HG03039 (cell line): ENCODE measurements at regions not wholly inside any gene's neighbourhood (a gene's known extent, or its start where the extent isn't known, plus 50 kb on each side); places are given as distances from the start of the nearest gene placed in this dataset.

Experiments used
- ATAC-seq: cut with Tn5 transposase; IDR thresholded peaks from one replicate; pipeline ENCODE4 v1.9.1; 2021; ENCODE audit warnings: mild to moderate bottlenecking, moderate library complexity; ENCODE audit not compliant: unreplicated experiment

DNA sequence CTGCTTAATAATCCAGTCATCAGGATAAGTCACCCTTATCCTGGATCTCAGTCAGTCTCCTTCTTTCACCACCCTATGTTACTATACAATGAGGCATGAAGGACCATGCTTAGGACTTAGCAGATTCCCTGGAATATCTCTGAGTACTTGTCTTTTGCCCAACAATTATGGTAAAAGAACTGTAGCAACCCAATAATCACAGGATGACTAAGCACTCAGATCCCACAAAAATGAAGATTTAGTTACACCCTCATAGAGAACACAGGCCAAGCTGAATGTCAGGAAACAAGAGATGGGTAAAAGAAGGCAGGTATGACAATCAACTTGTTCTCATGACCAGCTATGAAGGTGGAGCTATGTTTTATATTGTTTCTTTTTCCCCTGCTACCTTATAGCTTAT is 91.4 kb downstream of the EDN1 start:
- no peak for ATAC-seq

DNA sequence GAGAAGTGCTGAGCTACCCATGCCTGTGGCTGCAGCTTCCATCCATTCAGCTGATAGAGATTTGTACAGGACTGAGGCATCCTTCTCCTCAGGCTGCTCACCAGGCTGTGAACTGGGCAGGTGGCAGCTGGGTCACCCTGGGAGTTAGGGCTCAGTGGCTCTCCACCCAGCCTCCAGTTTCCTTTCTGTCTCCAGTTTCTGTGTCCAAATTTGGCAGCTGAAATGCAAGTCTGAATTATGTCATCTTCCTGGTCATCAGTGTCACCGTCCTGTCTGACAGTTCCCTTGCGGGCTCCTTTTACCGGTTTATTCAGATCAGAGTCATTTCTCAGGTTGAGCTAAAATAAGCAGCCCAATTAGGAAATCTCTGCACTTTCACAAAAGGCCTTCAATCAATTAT is 93.3 kb downstream of the EDN1 start:
- ATAC-seq, result no peak

- ATAC-seq, result no peak
Observed at GRCh38 chr6:12384357-12384912, 94.3 kb downstream of the EDN1 start.

DNA sequence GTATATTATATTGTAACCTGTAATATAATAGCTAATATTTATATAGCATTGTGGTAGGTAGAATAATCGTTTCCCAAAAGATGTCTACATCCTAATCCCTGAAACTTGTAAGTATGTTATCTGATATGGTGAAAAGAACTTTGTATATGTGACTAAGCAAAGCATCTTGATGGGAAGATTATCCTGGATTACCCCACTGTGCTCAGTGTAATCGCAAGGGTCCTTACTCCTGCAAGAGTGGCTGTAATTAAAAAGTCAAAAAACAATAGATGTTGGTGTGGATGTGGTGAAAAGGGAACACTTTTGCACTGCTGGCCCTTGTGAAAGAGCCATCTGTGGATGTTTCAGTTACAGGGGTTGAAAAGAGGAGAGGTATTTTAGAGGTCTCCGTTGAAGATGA is 95.2 kb downstream of the EDN1 start:
- no peak for ATAC-seq

DNA sequence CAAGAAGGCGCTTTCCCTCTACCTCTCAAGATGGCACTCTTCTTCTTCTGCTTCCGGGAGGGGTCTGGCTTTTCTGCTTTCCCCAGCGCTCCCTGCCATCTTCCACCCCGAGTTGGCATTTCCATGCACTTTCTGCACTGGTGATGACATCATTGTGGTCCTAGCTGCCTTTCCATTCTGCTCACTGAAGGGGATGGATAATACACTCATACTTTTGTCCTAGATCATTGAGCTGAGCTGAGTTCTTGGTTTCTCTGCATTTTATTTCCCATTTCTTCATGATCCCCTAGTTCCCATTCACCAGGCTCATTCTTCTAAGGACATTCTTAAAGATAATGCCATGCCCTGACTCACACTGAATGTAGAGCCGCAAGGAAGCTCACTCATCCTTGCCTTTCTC is 96.7 kb downstream of the EDN1 start:
- no peak for ATAC-seq

DNA sequence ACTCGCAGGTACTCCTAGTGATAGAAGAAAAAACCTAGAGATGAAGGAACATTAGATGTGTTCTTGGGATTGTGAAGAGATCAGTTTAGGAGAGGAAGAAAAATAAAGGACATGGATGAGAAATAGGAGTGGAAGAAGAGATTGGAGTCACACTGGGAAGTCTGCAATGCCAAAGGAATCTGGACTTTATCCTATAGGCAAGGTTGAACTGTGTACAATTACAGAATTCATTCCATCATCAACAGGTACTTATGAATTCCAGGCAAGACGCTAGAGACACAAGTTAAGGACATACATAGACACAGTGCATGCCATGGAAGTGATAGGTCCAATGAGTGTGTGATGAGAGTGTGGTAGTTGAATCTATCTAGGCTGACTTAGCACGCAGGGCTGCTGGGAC is 101.3 kb downstream of the EDN1 start:
- ATAC-seq, result no peak

- no peak for ATAC-seq
Observed at GRCh38 chr6:12392490-12392889, 102.3 kb downstream of the EDN1 start.

GRCh38 chr6:12393100-12393499 is 102.9 kb downstream of the EDN1 start:
- no peak for ATAC-seq

DNA sequence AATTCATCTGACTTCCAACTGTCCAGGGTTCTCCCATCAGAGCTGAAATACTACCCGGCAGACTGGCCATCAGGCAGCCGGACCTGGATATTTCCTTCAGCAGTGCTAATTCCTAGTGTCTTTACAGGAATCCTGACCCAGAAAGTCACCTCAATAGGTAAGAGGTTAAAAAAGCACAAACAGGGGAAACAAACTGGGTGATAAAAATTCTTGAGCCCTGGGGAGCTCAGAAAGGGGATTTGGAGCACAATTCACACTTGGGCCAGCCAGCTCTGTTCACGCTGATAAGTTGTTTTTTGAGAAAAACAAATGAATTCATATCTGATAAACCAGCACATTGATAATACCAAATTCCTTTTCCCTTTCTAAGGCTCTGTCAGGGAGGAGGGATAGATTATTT is 104.0 kb downstream of the EDN1 start:
- no peak for ATAC-seq

DNA sequence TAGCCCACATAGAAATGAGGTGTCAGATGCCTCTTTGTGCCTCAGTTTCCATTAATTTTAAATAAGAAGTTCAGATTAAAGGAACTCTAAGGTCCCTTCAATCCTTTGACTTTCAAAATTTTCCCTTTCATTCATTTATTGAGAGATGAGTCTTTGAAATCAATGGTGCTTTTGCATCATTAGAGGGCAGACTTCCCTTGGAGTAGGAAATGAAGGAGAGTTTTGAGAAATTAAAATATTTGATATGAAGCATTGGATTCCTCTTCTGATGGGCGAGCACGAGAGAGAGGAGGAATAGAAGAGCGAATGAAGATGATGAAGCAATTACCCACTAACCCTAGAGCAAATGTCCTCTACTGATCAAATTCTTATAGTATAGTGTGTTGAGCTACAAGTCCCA is 105.7 kb downstream of the EDN1 start:
- no peak for ATAC-seq

DNA sequence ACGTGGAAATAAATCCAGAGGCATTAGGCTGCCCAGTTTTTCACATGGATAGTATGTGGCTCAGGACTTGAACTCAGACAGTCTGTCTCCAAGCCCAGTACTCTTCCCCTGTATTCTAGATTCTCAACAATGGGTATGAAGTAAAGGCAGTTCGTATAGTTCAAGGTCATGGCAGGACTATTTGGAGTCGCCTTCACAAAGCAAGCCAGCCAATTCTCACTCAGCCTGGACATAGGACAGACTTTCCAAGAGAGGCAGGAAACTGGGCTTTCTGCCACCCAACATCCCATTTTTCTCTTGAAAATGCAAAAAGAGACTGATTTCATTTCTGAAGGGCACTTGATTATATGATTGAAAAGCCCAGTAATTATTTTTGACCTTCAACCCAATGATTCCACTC is 111.0 kb downstream of the EDN1 start:
- no peak for ATAC-seq

- no peak for ATAC-seq
Observed at GRCh38 chr6:12403201-12403826, 113.2 kb downstream of the EDN1 start.

DNA sequence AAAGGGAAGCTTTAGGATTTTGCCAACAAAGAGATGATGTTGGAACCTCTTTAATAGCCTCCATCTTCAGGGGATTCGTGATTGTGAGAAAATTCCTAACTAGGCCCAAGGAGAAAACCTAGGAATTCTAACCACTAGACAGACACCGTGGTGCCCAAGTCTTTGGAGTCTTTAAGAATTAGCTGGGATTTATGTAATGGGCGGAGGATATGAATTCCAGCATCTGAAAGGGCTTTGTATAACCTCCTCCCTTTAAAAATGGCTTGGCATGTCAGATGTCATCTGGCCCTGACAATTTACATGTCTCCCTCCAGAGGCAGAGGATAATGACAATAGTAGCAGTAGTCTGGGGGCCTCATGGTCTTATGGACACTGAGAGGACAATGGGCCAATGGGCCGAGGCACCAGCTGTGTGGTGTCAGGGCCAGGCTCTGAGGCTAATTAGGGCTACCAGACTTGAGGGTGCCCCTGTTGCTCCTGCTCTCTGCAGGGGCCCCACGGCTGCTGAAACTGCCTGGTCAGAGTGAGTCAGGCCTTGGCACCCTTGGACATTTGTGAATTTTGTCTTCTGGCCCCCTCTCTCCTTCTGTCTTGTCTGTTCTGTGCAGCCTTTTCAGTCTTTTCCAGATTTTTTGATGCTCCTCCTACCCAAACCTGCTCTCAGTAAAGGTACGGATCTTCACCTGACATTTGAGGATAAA is 113.9 kb downstream of the EDN1 start:
- ATAC-seq, result no peak

- no peak for ATAC-seq
Observed at GRCh38 chr6:12404651-12405050, 114.5 kb downstream of the EDN1 start.

- ATAC-seq, result no peak
Observed at GRCh38 chr6:12408752-12409151, 118.6 kb downstream of the EDN1 start.

- no peak for ATAC-seq
Observed at GRCh38 chr6:12410946-12411345, 120.8 kb downstream of the EDN1 start.

- ATAC-seq, result no peak
Observed at GRCh38 chr6:12414096-12414675, 124.0 kb downstream of the EDN1 start.

GRCh38 chr6:12415980-12416598 is 125.9 kb downstream of the EDN1 start:
- no peak for ATAC-seq

DNA sequence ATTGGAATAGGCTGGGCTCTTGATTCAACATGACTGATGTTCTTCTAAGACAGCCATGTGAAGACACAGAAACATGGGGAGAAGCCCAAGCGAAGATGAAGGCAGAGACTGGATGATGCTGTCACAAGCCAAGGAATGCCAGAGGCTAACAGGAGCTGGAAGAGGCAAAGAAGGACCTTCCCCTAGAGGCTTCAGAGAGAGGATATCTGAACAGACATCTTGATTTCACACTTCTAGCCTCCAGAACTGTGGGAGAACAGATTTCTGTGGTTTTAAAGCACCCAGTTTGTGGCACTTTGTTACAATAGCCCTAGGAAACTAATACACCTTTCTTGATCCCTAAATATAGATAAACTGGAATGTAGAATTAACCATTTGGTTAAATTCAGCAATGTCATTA is 127.0 kb downstream of the EDN1 start:
- no peak for ATAC-seq

DNA sequence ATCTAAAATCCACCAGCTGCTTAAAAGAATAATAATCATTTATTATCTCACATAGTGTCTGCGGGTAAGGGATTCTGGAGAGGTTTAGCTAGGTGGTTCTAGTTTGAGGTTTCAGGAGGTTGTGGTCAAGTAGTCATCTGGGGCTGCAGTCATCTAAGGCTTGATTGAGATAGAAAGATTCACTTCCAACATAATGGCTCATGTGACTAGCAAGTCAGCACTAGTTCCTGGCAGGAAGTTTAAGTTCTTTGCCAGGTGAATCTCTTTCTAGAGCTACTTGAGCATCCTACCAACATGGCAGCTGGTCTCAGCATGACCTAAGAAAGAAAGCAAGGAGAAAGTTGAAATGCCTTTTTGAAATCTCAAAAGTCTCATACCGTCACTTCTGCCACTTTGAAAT is 128.8 kb downstream of the EDN1 start:
- no peak for ATAC-seq

DNA sequence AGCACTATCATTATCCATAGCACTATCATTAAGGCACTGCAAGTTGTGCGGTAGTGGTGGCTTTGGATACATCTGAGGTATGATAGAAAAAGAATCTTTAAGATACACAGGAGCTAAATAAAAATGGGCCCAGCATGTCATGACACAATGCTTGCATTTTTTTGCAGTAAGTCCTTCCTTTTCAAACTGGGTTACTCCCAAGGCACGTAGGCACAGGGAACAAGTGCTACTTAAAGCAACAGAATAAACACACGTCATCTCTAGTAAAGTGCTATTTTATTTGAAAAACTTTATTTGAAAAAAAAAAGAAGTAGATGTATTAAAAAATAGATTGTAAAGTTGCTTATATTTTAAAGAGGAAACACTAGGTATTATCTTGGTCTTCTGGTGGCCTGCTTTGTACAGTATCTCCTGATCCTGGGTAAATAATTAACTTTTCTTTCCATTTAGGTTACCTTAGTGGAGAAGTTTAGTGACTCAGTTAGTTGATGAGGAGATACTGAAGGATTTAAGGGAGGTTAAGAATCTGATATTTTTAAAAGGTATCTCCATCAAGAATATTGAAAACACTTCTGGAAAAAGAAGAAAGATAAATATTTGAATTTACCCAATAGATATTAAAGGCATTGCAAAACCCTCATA is 129.6 kb downstream of the EDN1 start:
- no peak for ATAC-seq
